ENCODE measurements at regions not wholly inside any gene's neighbourhood (a gene's known extent, or its start where the extent isn't known, plus 50 kb on each side); places are given as distances from the start of the nearest gene placed in this dataset.

- intact Hi-C loops (cut with micrococcal nuclease): no loop called here
Observed at GRCh38 chr5:60379907-60380306, 320.1 kb downstream of the DEPDC1B start.

DNA sequence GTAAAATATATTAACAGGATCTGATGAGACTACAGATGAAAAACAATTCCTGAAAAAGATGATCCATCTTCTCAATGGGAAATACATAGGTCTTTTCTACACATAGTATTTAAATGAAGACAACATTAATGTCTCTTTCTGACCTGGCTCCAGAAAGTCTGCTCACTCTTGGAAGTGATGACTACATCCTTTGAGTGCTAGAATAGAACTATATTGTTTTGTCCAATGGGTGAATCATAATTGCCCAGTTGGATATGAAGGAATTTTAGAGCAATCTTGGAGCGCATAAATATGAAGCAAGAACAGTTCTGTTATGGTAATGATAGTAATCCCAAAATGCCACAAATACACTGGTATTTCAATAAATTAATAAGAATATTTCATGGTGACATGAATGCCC, 322.1 kb downstream of the DEPDC1B start:
- intact Hi-C loops (cut with micrococcal nuclease): no loop called here

DNA sequence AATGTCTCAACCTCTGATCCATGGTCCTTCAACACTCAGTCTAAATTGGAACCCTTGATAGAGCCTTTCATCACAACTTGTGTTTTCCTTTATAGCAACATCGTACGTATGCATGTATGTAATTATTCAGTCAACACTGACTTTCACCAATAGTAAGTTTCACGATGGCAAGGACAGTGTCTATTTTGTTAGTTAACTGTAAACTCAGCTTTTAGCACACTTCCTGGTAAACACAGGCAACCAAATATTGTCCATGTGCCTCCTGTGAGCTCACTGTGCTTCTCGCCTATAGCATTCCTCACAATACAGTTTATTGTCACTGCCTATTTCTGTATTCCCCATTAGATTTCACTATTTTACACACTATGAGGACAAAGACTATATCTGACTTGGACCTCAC, 323.1 kb downstream of the DEPDC1B start:
- intact Hi-C loops (cut with micrococcal nuclease): no loop called here

- intact Hi-C loops (cut with micrococcal nuclease): no loop called here
Observed at GRCh38 chr5:60374409-60374808, 325.6 kb downstream of the DEPDC1B start.

DNA sequence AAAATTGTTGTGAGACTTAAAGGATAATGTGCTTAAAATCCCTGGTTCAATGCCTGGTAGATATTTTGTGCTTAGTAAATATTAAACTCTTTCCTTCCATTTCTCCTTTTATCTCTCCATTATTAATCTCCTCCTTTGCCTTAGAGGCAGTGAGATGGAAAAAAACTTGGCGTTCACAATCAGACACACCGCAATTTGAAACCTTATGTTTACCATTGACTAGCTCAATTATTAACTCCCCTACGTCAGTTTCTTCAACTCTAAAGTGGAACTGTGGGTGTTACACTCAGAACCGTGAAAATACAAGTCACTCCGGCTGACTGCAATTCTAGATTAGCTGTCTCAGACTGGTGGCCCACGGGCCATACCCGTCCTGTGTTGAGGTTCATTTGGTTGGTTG, 327.2 kb downstream of the DEPDC1B start:
- intact Hi-C loops (cut with micrococcal nuclease): no loop called here

GRCh38 chr5:60371065-60371464, 328.9 kb downstream of the DEPDC1B start:
- intact Hi-C loops (cut with micrococcal nuclease): no loop called here

GRCh38 chr5:60370508-60370907, 329.5 kb downstream of the DEPDC1B start:
- intact Hi-C loops (cut with micrococcal nuclease): no loop called here

GRCh38 chr5:60369391-60369790, 330.6 kb downstream of the DEPDC1B start:
- intact Hi-C loops (cut with micrococcal nuclease): no loop called here

- intact Hi-C loops (cut with micrococcal nuclease): no loop called here
Observed at GRCh38 chr5:60368100-60368499, 331.9 kb downstream of the DEPDC1B start.

DNA sequence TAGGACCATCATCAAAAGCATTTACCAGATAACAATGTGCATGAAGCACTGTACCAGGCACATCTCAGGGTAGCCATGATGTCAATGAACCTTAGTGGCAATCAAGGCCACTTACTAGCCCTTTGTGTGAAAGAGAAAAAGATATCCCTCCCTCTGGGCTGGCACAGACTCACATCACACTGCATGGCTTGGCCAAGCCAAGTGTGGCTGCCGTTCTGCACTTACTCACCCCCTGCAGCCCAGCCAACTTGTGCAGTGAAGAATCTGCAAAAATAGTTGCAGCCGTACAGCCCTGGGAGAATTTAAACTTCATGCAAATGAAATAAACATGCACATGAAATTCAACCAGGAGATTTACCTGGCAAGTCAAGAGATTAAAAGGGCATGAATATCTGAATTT, 333.5 kb downstream of the DEPDC1B start:
- intact Hi-C loops (cut with micrococcal nuclease): no loop called here

GRCh38 chr5:60365001-60365400, 335.0 kb downstream of the DEPDC1B start:
- intact Hi-C loops (cut with micrococcal nuclease): no loop called here

- intact Hi-C loops (cut with micrococcal nuclease): no loop called here
Observed at GRCh38 chr5:60362158-60362557, 337.8 kb downstream of the DEPDC1B start.

- intact Hi-C loops (cut with micrococcal nuclease): no loop called here
Observed at GRCh38 chr5:60360355-60360754, 339.6 kb downstream of the DEPDC1B start.

- intact Hi-C loops (cut with micrococcal nuclease): no loop called here
Observed at GRCh38 chr5:60357302-60357701, 342.7 kb downstream of the DEPDC1B start.

- intact Hi-C loops (cut with micrococcal nuclease): no loop called here
Observed at GRCh38 chr5:60356745-60357144, 343.2 kb downstream of the DEPDC1B start.

- intact Hi-C loops (cut with micrococcal nuclease): no loop called here
Observed at GRCh38 chr5:60355181-60355580, 344.8 kb downstream of the DEPDC1B start.

GRCh38 chr5:60354311-60354710, 345.7 kb downstream of the DEPDC1B start:
- intact Hi-C loops (cut with micrococcal nuclease): no loop called here

- intact Hi-C loops (cut with micrococcal nuclease): no loop called here
Observed at GRCh38 chr5:60352992-60353599, 346.9 kb downstream of the DEPDC1B start.

- intact Hi-C loops (cut with micrococcal nuclease): no loop called here
Observed at GRCh38 chr5:60350794-60351193, 349.2 kb downstream of the DEPDC1B start.

DNA sequence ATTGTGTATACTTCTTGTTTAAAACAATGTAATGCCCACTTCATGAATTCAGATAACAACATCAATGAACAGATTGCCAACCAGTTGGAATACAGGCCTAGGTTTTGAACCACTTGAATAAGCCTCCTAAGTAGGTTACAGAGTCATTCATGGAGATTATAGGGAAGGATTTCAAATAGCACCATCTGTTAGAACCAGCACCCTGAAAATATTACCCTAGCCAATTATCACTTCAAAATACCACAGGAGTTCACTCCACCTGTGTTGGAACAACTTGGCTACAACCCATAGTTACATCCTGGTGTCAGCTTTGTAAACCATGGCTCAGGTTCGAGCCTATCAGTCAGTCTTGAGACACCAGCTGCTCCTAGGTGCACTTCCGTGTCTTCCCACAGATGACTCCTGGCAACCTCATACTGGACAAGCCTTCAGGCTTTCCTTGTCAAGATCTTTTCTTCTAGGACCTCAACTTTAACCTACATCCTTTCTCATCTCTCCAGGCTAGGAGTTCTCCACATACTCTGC, 350.0 kb downstream of the DEPDC1B start:
- intact Hi-C loops (cut with micrococcal nuclease): no loop called here

GRCh38 chr5:60346393-60346792, 353.6 kb downstream of the DEPDC1B start:
- intact Hi-C loops (cut with micrococcal nuclease): no loop called here

- intact Hi-C loops (cut with micrococcal nuclease): no loop called here
Observed at GRCh38 chr5:60343102-60343501, 356.9 kb downstream of the DEPDC1B start.

DNA sequence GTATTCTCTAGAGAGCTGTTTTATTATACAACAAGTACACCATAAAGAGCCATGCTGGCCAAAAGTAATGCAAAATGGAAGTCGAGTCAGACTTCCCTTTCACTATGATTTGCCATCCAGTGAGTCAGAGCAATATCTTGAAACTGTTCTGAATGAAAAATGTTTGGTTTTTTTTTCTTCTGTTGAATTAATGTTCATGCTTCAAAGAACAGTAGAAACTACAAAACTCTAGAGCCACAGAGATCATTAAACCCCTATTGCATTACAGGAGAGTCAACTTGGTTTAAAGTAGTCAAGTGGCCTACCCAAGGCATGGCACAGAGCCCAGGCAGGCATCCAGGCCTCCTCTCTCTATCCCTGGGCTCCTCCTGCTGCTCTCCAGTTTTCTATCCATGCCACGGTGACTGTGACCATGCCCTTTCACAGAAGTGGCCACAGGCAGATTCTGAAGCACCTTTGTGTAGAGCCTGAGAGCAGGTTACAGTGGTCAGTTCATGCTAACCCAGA, 358.9 kb downstream of the DEPDC1B start:
- intact Hi-C loops (cut with micrococcal nuclease): no loop called here
